ENCODE measurements at regions not wholly inside any gene's neighbourhood (a gene's known extent, or its start where the extent isn't known, plus 50 kb on each side); places are given as distances from the start of the nearest gene placed in this dataset.
A peak's percentile ranks its signal among the peaks of the same experiment; 100 is the strongest.
"Not testable (repeated sequence)": the region's sequence is repeated elsewhere in the genome, so short reads cannot be mapped to it uniquely, and the experiment has no call there.

- Histone ChIP-seq H3K36me3 (no peaks in the 10 kb centered on the region), H3K27me3 (no peaks in the 10 kb centered on the region), H3K4me1 (peaks cover 0 to 6% (median 0%) of the 10 kb centered on the region in 4 donors), H3K27ac (no peak overlapping the region), H3K9me3 (peaks cover 0 to 3% (median 0%) of the 10 kb centered on the region in 4 donors), H3K4me3 (no peak overlapping the region)
- 41 to 44% methylated on average over 1 to 3 of the region's 3 CpGs for WGBS, 2 donors
- peak in 1 of 2 donors; percentile 63 for DNase-seq
- peak in 1 of 2 donors; percentile 85 for ATAC-seq (ENCODE audit: low FRiP score in 2 of 2)
- no peak for TF ChIP-seq EP300 (IDR thresholded peaks at IDR 0.05)
- no peak for TF ChIP-seq POLR2A (IDR thresholded peaks at IDR 0.05)
- no peak for TF ChIP-seq POLR2AphosphoS5 (IDR thresholded peaks at IDR 0.05)
- TF ChIP-seq CTCF (IDR thresholded peaks at IDR 0.05): no peak
Measured at GRCh38 chrX:13463608-13464007, 105.8 kb upstream of the EGFL6 start.

- no peak overlapping the region for H3K4me3 ChIP-seq
- H3K9me3 ChIP-seq: no peaks in the 10 kb centered on the region
- 80 to 92% methylated on average over 7 of the region's 7 CpGs for WGBS, 2 donors
- DNase-seq: no peak
- no peak overlapping the region for H3K27ac ChIP-seq
- no peaks in the 10 kb centered on the region for H3K36me3 ChIP-seq
- no peaks in the 10 kb centered on the region for H3K27me3 ChIP-seq
- peak in 1 of 2 donors; percentile 43 for ATAC-seq (ENCODE audit: low FRiP score in 2 of 2)
- no peaks in the 10 kb centered on the region for H3K4me1 ChIP-seq
- TF ChIP-seq POLR2AphosphoS5 (IDR thresholded peaks at IDR 0.05) (no peak), CTCF (IDR thresholded peaks at IDR 0.05) (no peak), EP300 (IDR thresholded peaks at IDR 0.05) (no peak), POLR2A (IDR thresholded peaks at IDR 0.05) (no peak)
Measured at GRCh38 chrX:13452283-13452682, 117.1 kb upstream of the EGFL6 start.

- H3K4me1 ChIP-seq: no peaks in the 10 kb centered on the region
- no peak overlapping the region for H3K4me3 ChIP-seq
- no peak for ATAC-seq (ENCODE audit: low FRiP score in 2 of 2)
- TF ChIP-seq CTCF (IDR thresholded peaks at IDR 0.05): no peak
- no peak for TF ChIP-seq POLR2A (IDR thresholded peaks at IDR 0.05)
- no peak for TF ChIP-seq EP300 (IDR thresholded peaks at IDR 0.05)
- TF ChIP-seq POLR2AphosphoS5 (IDR thresholded peaks at IDR 0.05): no peak
- H3K9me3 ChIP-seq: no peaks in the 10 kb centered on the region
- H3K27me3 ChIP-seq: no peaks in the 10 kb centered on the region
- no peak for DNase-seq
- H3K27ac ChIP-seq: no peak overlapping the region
- no peaks in the 10 kb centered on the region for H3K36me3 ChIP-seq
Measured at GRCh38 chrX:13449441-13449840, 120.0 kb upstream of the EGFL6 start.

GRCh38 chrX:13448941-13449340 lies 120.5 kb upstream of the EGFL6 start:
- H3K4me1 ChIP-seq: no peaks in the 10 kb centered on the region
- TF ChIP-seq POLR2AphosphoS5 (IDR thresholded peaks at IDR 0.05) (no peak), EP300 (IDR thresholded peaks at IDR 0.05) (no peak), POLR2A (IDR thresholded peaks at IDR 0.05) (no peak), CTCF (IDR thresholded peaks at IDR 0.05) (no peak)
- ATAC-seq (ENCODE audit: low FRiP score in 2 of 2): no peak
- H3K9me3 ChIP-seq: no peaks in the 10 kb centered on the region
- DNase-seq: no peak
- WGBS, 2 donors: 62 to 71% methylated on average over 2 of the region's 2 CpGs
- H3K27me3 ChIP-seq: no peaks in the 10 kb centered on the region
- no peak overlapping the region for H3K27ac ChIP-seq
- H3K36me3 ChIP-seq: no peaks in the 10 kb centered on the region
- H3K4me3 ChIP-seq: no peak overlapping the region

GRCh38 chrX:13441608-13442007 lies 121.8 kb upstream of the ATXN3L start:
- H3K27ac ChIP-seq; ATAC-seq (ENCODE audit: low FRiP score in 2 of 2); H3K4me1 ChIP-seq; H3K36me3 ChIP-seq; H3K27me3 ChIP-seq; DNase-seq; H3K4me3 ChIP-seq; H3K9me3 ChIP-seq: not testable (repeated sequence)
- WGBS, 2 donors: 89 to 100% methylated on average over 3 to 5 of the region's 5 CpGs
